HepG2 (cell line): ENCODE measurements at regions not wholly inside any gene's neighbourhood (a gene's known extent, or its start where the extent isn't known, plus 50 kb on each side); places are given as distances from the start of the nearest gene placed in this dataset.
"Not testable (repeated sequence)": the region's sequence is repeated elsewhere in the genome, so short reads cannot be mapped to it uniquely, and the experiment has no call there.

ENCODE experiments used
- CBX2 ChIP-seq, 2 experiments: fragments of 200-600 bp in 1 of 2; sonication (generic); formaldehyde crosslinking in 1 of 2; IDR thresholded peaks; 2 replicates each; pipeline versions ENCODE4 v1.7.0 to v1.8.1; 2018 to 2022; ENCODE audit warnings: low read depth in 2 of 2, low read length in 1 of 2, mild to moderate bottlenecking in 1 of 2, missing genetic modification reagents in 1 of 2
- EZH2 ChIP-seq: conservative IDR thresholded peaks from 2 replicates; pipeline ENCODE4 v1.6.1; 2012; ENCODE audit warnings: mild to moderate bottlenecking, low read depth, low read length, moderate library complexity
- JUN ChIP-seq: sonication (generic); formaldehyde crosslinking; IDR thresholded peaks from 2 replicates; pipeline ENCODE4 v1.4.0; 2020; ENCODE audit warnings: mild to moderate bottlenecking, missing genetic modification reagents
- JUND ChIP-seq: sonication (generic); formaldehyde crosslinking; IDR thresholded peaks from 2 replicates; pipeline ENCODE4 v1.8.0; 2022; ENCODE audit warnings: mild to moderate bottlenecking, missing genetic modification reagents
- KAT2B ChIP-seq: fragments of 150-350 bp; IDR thresholded peaks from 2 replicates; pipeline ENCODE4 v1.6.1; 2014; ENCODE audit warnings: low read depth, low read length, borderline replicate concordance
- PCBP1 ChIP-seq: fragments of 200-400 bp; formaldehyde crosslinking; IDR thresholded peaks from 2 replicates; pipeline ENCODE4 v1.6.1; 2017; ENCODE audit warnings: mild to moderate bottlenecking, low read depth, low read length, borderline replicate concordance
- PRDM15 ChIP-seq: sonication (generic); formaldehyde crosslinking; IDR thresholded peaks from 2 replicates; pipeline ENCODE4 v1.4.0; 2020; ENCODE audit warnings: missing genetic modification reagents
- SIN3A ChIP-seq: IDR thresholded peaks from 2 replicates; pipeline ENCODE4 v1.6.1; 2011; ENCODE audit warnings: low read depth, mild to moderate bottlenecking, control low read depth, low read length, borderline replicate concordance
- SP1 ChIP-seq, 2 experiments: fragments of 450-650 bp in 1 of 2; sonication (generic) in 1 of 2; formaldehyde crosslinking in 1 of 2; IDR thresholded peaks; 2 replicates each; pipeline versions ENCODE4 v1.4.0 to v1.6.1; 2016 to 2020; ENCODE audit warnings: missing genetic modification reagents in 1 of 2
- SRF ChIP-seq: IDR thresholded peaks from 2 replicates; pipeline ENCODE4 v1.6.1; 2011; ENCODE audit warnings: mild to moderate bottlenecking, low read depth, low read length, moderate library complexity
- TRIM24 ChIP-seq: sonication (generic); formaldehyde crosslinking; IDR thresholded peaks from 2 replicates; pipeline ENCODE4 v1.8.0; 2022; ENCODE audit warnings: mild to moderate bottlenecking, missing genetic modification reagents
- ZBTB7A ChIP-seq: sonication (generic); formaldehyde crosslinking; IDR thresholded peaks from 2 replicates; pipeline ENCODE4 v1.8.0; 2022; ENCODE audit warnings: mild to moderate bottlenecking, missing genetic modification reagents
- ZFP1 ChIP-seq: IDR thresholded peaks from 2 replicates; pipeline ENCODE4 v1.6.1; 2016
- TF ChIP-seq, protein P1 (sequence below): sonication (generic); formaldehyde crosslinking; IDR thresholded peaks from 2 replicates; pipeline ENCODE4 v1.5.0; 2020; ENCODE audit warnings: mild to moderate bottlenecking, missing genetic modification reagents, moderate library complexity

- TF ChIP-seq JUN (CRISPR knock-in tag); ZFP1; ZBTB7A (CRISPR knock-in tag); SP1 (IDR thresholded peaks at IDR 0.05); SP1 (CRISPR knock-in tag; IDR thresholded peaks at IDR 0.05); EZH2; TRIM24 (CRISPR knock-in tag); JUND (CRISPR knock-in tag); PCBP1; PRDM15; KAT2B; CBX2 (IDR thresholded peaks at IDR 0.05; ENCODE audit: low read depth, low read length); CBX2 (CRISPR knock-in tag; IDR thresholded peaks at IDR 0.05; ENCODE audit: low read depth); SIN3A; SRF: not testable (repeated sequence)
- TF ChIP-seq, protein P1, sequence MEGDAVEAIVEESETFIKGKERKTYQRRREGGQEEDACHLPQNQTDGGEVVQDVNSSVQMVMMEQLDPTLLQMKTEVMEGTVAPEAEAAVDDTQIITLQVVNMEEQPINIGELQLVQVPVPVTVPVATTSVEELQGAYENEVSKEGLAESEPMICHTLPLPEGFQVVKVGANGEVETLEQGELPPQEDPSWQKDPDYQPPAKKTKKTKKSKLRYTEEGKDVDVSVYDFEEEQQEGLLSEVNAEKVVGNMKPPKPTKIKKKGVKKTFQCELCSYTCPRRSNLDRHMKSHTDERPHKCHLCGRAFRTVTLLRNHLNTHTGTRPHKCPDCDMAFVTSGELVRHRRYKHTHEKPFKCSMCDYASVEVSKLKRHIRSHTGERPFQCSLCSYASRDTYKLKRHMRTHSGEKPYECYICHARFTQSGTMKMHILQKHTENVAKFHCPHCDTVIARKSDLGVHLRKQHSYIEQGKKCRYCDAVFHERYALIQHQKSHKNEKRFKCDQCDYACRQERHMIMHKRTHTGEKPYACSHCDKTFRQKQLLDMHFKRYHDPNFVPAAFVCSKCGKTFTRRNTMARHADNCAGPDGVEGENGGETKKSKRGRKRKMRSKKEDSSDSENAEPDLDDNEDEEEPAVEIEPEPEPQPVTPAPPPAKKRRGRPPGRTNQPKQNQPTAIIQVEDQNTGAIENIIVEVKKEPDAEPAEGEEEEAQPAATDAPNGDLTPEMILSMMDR = not testable (repeated sequence)
Measured at GRCh38 chr10:52374207-52374606, 60.1 kb downstream of the DKK1 start.
